ENCODE measurements at regions not wholly inside any gene's neighbourhood (a gene's known extent, or its start where the extent isn't known, plus 50 kb on each side); places are given as distances from the start of the nearest gene placed in this dataset.

DNA sequence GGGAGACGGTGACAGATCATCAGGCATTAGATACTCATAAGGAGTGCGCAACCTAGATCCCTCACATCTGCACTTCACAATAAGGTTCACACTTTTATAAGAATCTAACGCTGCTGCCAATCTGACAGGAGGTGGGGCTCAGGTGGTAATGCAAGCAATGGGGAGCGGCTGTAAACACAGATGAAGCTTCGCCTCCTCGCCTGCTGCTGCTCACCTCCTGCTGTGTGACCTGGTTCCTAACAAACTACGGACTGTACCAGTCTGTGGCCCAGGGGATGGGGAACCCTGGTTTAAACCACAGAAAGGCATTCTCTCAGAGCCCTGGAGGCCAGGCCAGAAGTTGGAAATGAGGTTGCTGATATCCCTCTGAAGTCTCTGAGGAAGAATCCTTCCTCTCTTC lies 323.6 kb downstream of the DRD1 start:
- FAIRE-seq: no peak
- DNase-seq (ENCODE audit: insufficient read length, low spot score): no peak

GRCh38 chr5:175118700-175119309 lies 325.2 kb downstream of the DRD1 start:
- FAIRE-seq (no peak), DNase-seq (ENCODE audit: insufficient read length, low spot score) (no peak)

DNA sequence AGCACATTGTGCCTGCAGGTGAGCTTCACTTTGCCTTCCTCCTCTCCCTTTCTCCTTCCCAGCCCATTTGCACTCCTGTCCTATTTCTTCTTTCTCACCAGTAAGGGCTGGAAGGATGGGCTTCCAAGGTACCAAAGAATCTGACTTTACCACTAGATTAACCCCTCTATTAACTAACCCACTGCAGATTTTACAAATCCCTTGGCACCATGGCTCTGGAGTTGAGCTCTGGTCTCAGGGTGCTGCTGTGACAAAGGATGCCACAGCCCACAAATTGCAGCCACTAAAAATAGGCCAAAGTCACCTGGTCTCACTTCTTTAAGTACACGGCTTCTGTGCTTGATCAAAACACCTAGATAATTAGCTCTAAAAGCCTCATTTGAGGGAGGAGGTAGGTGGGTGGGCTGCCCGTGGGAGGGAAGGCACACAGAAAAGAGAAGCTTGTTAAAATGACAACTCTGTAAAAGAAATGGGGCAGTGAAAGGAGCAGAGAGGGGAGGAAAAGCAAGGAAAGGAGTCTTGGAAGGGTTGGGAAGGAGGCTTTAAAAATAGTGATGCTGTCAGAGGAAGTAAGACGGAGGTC lies 327.4 kb downstream of the DRD1 start:
- no peak for DNase-seq (ENCODE audit: insufficient read length, low spot score)
- no peak for FAIRE-seq

GRCh38 chr5:175115831-175116230 lies 328.2 kb downstream of the DRD1 start:
- no peak for FAIRE-seq
- DNase-seq (ENCODE audit: insufficient read length, low spot score): no peak

- no peak for FAIRE-seq
- DNase-seq (ENCODE audit: insufficient read length, low spot score): no peak
Observed at GRCh38 chr5:175113947-175114346, 330.0 kb downstream of the DRD1 start.

DNA sequence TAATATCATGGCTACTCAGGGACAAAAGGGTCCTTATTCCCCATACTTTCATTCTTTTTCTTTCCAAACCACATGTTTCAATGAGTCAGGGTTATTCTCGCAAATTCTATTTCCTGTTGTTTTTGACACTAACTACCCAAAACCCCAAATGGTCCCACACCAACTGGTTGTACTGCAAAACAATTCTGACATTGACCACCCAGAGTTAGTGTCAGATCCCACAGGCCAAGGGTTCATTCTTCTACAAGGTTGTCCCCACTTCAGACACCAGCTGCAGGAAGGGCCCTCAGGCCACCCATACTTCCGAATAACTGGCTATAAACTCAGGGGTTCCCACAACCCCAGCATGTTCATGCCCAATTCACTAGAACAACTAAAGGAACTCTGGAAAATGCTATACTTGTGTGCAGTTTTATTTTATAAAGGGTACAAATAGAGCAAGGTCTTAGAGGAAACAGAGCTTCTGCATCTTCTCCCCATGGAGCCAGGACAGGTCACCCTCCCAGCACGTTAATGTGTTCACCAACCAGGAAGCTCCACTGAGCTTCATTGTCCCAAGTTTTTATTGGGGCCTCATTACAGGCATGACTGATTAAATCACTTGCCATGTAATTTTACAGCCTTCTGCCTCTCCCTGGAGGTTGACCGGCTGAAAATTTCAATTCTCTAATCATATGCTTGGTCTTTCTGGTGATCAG lies 334.8 kb downstream of the DRD1 start:
- FAIRE-seq (no peak), DNase-seq (ENCODE audit: insufficient read length, low spot score) (no peak)

DNA sequence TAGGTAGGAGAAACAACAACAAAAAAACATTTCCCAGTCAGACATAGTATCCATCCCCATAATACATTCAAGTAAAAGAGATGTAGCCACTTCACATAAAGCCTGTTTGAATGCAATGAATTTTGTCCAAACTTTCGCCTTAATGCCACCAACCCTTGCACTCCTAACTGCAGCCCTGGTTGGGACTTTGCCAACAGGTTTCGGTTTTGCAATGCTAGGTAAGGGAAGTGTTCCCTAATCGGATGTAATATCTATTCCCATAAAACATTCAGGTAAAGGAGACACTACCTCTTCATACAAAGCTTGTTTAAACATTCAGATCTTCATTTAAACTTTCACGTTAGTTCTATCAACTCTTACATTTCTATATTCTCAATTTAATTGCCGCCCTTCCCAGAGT lies 336.1 kb downstream of the DRD1 start:
- no peak for FAIRE-seq
- no peak for DNase-seq (ENCODE audit: insufficient read length, low spot score)

DNA sequence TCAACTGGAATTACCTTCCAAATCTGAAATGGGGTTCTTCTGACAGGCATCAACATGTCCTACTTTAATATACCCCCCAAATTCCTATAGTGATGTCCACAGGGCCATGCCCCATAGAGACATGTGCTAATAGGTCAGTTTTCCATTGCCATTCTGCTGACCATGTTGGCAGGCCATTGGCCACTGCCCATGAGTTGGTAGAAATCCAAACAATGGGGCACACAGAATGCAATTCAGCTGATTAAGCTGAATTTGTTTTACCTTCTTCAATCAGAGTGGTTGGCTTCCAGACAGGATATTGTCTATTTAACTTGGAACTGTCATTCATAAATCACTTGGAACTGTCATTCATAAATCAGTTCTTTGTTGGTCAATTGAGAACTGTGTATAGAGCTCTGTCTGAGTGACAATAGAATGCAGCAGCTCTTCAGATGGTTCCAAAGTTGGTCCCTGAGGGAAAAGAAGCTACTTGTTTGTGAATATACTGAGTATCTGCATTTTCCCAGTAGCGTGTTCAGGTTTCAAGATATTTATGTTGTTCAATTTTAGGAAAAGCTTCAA lies 336.9 kb downstream of the DRD1 start:
- FAIRE-seq (no peak), DNase-seq (ENCODE audit: insufficient read length, low spot score) (no peak)

GRCh38 chr5:175104677-175105076 lies 339.3 kb downstream of the DRD1 start:
- DNase-seq (ENCODE audit: insufficient read length, low spot score) (no peak), FAIRE-seq (no peak)

DNA sequence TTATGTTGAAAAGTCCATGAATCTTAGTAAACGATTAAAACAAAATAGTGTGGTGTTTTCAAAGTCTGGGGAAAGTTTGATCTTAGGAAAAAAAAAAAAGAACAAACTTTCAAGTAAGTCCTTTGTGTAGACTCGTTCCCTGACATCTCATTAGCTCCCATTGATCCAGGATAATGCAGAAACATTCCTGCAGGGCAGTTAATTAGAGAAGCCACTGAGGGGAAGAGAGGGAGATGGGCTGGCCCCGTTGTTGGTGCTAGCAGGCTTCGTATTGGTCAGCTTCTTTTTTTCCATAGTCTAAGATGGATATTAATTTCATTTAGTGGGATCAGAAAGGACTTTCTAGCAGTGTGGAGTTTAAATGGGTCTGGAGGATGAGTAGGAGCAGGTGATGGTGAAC lies 340.2 kb downstream of the DRD1 start:
- FAIRE-seq (no peak), DNase-seq (ENCODE audit: insufficient read length, low spot score) (no peak)

GRCh38 chr5:175102717-175103116 lies 341.3 kb downstream of the DRD1 start:
- FAIRE-seq (no peak), DNase-seq (ENCODE audit: insufficient read length, low spot score) (no peak)

- no peak for FAIRE-seq
- no peak for DNase-seq (ENCODE audit: insufficient read length, low spot score)
Observed at GRCh38 chr5:175098301-175098700, 345.7 kb downstream of the DRD1 start.

GRCh38 chr5:175096469-175097165 lies 347.4 kb downstream of the DRD1 start:
- FAIRE-seq (no peak), DNase-seq (ENCODE audit: insufficient read length, low spot score) (no peak)

- no peak for DNase-seq (ENCODE audit: insufficient read length, low spot score)
- FAIRE-seq: no peak
Observed at GRCh38 chr5:175094461-175094860, 349.5 kb downstream of the DRD1 start.

DNA sequence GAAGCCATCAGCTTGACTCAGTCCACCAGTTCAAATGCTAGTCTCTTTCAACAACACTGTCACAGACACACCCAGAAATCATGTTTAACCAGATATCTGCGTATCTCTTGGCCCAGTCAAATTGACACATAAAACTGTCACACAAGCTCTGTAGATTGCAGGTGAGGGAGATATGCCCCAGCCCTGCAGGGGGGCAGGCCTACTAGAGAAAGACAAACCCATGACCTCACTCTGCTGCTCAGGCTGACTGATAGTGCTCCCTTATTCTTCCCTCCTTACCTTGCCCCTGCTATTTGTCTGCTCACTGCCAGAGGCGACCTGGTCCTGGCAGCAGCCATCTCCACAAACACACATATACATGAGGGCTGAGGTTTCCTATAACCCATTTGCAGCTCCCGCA lies 351.3 kb downstream of the DRD1 start:
- no peak for DNase-seq (ENCODE audit: insufficient read length, low spot score)
- no peak for FAIRE-seq

- DNase-seq (ENCODE audit: insufficient read length, low spot score): no peak
- FAIRE-seq: no peak
Observed at GRCh38 chr5:175088963-175089362, 355.0 kb downstream of the DRD1 start.

DNA sequence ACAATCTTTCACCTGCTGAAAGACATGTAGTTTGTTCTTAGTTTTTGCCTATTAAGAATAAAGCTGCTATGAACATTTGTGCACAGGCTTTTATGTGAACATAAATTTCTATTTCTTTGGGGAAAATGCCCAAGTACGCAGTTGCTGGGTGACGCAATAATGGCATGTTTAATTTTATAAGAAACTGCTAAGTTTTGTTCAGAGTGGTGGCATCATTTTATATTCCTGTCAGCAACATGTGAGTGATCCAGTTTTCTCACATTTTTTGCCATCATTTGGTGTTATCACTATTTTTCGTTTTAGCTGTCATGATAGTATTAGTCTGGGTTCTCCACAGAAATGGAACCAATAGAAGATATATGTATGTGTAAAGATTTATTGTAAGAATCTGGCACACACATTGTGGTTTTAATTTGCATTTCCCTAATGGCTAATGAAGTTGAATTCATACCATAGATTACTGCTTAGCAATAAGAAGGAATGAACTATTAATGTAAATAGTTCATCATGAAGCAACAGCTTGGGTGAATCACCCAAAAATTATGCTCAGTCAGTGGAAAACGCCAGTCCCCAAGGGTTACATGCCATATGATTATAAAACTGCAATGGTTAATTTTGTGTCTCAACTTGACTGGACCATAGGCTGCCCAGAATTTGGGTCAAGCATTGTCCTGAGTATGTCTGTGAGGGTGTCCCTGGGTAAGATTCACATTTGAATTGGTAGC lies 358.6 kb downstream of the MSX2 start:
- DNase-seq (ENCODE audit: insufficient read length, low spot score) (no peak), FAIRE-seq (no peak)

- FAIRE-seq: no peak
Observed at GRCh38 chr5:175082346-175082745, 358.0 kb downstream of the MSX2 start.

GRCh38 chr5:175079707-175080106 lies 355.3 kb downstream of the MSX2 start:
- FAIRE-seq: no peak
- DNase-seq (ENCODE audit: insufficient read length, low spot score): no peak

More at GRCh38 chr5:175082346-175082745, 358.0 kb downstream of the MSX2 start:
- no peak for DNase-seq (ENCODE audit: insufficient read length, low spot score)

DNA sequence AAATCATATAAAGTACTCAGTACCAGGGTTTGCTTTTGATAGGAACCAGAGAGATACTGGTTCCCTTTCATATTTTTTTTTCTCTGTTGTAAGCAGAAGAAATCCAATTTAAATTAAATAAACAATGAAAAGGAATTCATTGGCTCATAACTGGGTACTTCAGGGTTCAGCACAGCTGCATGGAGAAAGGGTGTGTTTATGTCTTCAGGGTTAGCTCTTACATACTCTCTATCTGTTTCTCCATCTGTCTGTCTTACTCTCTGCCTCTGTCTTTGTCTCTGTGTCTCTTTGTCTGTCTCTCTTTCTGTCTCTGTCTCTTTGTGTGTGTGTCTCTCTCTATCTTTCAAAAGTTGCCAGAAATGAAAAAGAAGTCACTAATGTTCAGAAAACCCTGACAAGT lies 345.9 kb downstream of the MSX2 start:
- no peak for DNase-seq (ENCODE audit: insufficient read length, low spot score)
- FAIRE-seq: no peak

GRCh38 chr5:175060257-175060656 lies 335.9 kb downstream of the MSX2 start:
- FAIRE-seq (no peak), DNase-seq (ENCODE audit: insufficient read length, low spot score) (no peak)

Data from HTR-8/SVneo (cell line).